Head of caudate nucleus (tissue), 42 donors: ENCODE measurements at regions not wholly inside any gene's neighbourhood (a gene's known extent, or its start where the extent isn't known, plus 50 kb on each side); places are given as distances from the start of the nearest gene placed in this dataset.
"Not testable (repeated sequence)": the region's sequence is repeated elsewhere in the genome, so short reads cannot be mapped to it uniquely, and the experiment has no call there.

Experiments used
- DNase-seq, 42 donors: peaks; one replicate each; pipeline versions ENCODE4 v3.0.0 to v3.0.0-alpha.2; 2020 to 2021; ENCODE audit warnings: mixed read lengths in 7 of 42
- intact Hi-C: fragments of 100-400 bp; cut with DNase I; formaldehyde crosslinking; loops from one replicate; pipeline ENCODE4 v1.15.0; 2022

GRCh38 chr4:9600246-9600645 is 156.0 kb downstream of the DEFB131A start:
- DNase-seq, result no peak
- intact Hi-C loops, result no loop called here

DNA sequence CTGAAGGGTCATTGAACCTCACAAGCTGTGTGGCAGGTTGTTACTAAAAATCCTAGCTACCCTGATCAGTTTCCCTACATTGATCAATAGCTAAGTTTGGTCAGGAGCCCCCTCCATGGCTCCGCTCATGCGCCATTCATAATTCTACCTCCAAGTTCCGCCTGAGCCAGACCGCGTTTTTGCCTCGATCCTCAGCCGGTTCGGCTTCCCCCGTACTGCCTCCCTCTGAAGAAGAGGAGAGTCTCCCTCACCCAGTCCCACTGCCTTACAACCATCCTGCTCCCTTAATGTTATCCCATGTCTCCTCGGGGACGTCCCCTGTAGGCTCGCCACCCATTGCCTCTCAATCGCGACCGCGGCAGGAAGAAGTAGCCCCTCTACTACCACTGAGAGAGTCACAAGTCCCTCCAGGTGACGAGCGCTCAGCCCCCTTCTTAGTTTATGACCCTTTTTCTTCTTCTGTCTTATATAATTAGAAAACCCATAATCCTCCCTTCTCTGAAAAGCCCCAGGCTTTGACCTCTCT is 158.2 kb downstream of the DEFB131A start:
- no peak for DNase-seq
- intact Hi-C loops, result no loop called here

DNA sequence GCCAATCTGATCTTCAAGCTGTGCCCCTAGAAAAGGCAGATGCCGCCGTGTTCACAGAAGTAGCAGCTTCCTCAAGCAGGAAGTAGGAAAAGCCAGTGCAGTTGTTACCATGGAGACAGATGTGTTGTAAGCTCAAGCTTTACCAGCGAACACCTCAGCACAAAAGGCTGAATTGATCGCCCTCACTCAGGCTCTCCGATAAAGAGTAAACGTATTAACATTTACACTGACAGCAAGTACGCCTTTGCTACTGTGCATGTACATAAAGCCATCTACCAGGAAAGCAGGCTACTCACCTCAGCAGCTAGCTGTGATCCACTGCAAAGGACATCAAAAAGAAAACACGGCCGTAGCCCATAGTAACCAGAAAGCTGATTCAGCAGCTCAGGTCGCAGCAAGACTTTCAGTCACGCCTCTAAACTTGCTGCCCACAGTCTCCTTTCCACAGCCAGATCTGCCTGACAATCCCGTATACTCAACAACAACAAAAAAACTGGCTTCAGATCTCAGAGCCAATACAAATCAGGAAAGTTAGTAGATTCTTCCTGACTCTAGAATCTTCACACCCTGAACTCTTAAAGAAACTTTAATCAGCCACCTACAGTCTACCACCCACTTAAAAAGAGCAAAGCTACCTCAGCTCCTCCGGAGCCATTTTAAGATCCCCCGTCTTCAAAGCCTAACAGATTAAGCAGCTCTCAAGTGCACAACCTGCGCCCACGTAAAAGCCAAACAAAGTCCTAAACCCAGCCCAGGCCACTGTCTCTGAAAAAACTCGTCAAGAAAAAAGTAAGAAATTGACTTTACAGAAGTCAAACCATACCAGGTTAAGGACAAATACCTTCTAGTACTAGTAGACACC is 160.0 kb downstream of the DEFB131A start:
- intact Hi-C loops, result not testable (repeated sequence)
- DNase-seq, result peak in 14 of 42 donors; percentile 2 to 47 (median 12)

- intact Hi-C loops, DNase-seq: not testable (repeated sequence)
Observed at GRCh38 chr4:9604893-9605190, 160.6 kb downstream of the DEFB131A start.

DNA sequence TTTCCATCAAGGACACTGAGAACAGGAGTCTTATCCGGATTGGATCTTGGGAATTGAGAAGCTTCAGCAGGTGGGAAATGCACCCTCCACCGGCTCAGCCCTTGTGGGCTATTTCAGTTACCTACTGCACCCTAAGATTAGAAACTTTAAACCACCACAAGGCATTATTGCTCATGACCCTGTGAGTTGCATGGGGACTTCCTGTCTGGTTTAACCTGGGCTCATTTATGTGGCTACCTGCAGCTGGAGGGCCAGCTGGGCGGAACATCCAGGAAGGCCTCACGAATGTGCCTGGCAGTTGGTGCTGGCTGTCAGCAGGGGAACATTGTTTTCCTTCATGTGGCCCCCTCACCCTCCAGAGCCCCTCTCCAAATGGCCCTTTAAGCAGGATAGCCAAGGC is 164.1 kb downstream of the DEFB131A start:
- DNase-seq, result no peak
- intact Hi-C loops, result no loop called here

DNA sequence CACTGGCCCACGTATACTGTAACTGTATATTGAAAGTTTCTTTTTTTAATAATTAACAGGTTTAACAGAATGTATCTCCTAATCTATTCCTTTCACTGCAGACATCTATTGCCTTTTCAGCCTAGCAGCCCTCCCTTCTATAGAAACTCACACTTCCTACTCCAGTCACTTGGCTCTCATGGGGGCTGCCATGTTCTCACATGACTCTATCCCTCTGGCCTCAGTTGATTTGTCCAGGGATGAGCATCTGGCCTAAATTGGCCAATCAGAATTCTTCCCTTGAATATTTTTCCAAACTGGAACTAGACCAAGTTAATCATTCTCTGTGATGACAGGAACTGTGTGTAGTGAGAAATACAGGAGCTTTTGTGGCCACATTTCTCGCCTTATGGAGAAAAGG is 166.1 kb downstream of the DEFB131A start:
- intact Hi-C loops, result not testable (repeated sequence)

GRCh38 chr4:9611101-9611500 is 166.9 kb downstream of the DEFB131A start:
- DNase-seq, result no peak
- intact Hi-C loops, result no loop called here

More for the DNA sequence above, 166.1 kb downstream of the DEFB131A start:
- DNase-seq, result not testable (repeated sequence)

DNA sequence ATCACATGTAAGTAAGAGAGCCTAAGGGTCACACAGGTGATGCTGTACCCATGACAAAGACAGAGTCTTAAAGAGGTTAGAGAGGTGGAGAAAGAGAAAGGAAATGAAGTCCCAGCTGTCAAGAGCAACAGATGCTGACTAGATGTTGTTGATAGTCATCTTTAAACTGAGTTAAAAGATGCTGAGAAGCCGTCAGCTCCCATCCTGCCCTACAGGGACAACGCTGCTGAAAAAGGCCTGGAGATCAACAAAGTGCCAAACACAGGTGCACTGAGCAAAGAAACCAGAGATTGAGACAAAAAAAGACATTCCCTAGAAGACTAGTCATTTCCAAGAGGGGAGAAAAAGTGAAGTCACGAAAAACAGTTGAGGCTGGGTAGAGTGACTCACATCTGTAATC is 145.0 kb upstream of the DRD5 start:
- DNase-seq, intact Hi-C loops: not testable (repeated sequence)

DNA sequence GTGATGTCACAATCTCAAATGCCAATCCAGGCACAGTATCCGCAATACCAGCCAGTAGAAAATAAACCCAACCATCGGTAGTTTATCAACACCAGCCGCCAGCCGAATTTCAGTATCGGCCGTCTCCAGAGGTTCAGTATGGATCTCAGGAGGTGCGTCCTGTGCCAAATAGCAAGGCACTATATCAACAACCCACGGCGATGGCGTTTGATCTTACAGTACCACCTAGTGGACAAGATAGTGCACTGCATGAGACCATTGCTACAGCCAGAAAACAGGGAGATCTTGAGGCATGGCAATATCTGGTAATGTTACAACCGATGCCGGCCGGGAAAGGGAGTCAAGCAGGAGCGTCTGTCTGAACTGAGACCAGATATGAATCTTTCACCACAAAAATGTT is 121.8 kb upstream of the DRD5 start:
- peak in 31 of 42 donors; percentile 2 to 51 (median 20) for DNase-seq
- intact Hi-C loops, result loop anchor here (10.0 kb wide), 1 partner anchor 125 kb away; no protein-coding TSS in a partner anchor

- intact Hi-C loops, result not testable (repeated sequence)
Observed at GRCh38 chr4:9660955-9661354, 120.5 kb upstream of the DRD5 start.

DNA sequence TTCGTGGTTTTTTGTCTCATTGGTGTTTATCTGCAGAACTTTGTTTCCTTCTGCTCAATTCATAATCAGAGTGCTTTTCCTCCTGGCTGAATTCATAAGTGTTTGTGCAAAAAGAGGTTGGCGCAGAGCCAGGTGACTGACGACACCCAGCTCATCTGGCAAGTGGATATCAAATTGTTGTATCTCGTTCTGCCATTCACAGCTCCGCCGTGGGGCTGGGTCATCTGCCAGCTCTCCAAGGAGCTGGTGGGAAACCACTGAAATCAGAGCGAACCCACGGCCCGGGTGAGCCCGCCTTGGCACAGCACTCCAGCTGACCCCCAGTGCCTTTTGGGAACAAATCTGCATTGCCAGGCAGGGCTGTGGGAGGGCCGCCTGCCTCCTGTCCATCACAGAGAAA is 110.7 kb upstream of the DRD5 start:
- intact Hi-C loops, result not testable (repeated sequence)
- DNase-seq, result peak in 37 of 42 donors; percentile 4 to 76 (median 37)

More at GRCh38 chr4:9660955-9661354, 120.5 kb upstream of the DRD5 start:
- not testable (repeated sequence) for DNase-seq

- intact Hi-C loops, result not testable (repeated sequence)
- DNase-seq, result peak in 1 of 42 donors; percentile 2
Observed at GRCh38 chr4:9677357-9677756, 104.1 kb upstream of the DRD5 start.

DNA sequence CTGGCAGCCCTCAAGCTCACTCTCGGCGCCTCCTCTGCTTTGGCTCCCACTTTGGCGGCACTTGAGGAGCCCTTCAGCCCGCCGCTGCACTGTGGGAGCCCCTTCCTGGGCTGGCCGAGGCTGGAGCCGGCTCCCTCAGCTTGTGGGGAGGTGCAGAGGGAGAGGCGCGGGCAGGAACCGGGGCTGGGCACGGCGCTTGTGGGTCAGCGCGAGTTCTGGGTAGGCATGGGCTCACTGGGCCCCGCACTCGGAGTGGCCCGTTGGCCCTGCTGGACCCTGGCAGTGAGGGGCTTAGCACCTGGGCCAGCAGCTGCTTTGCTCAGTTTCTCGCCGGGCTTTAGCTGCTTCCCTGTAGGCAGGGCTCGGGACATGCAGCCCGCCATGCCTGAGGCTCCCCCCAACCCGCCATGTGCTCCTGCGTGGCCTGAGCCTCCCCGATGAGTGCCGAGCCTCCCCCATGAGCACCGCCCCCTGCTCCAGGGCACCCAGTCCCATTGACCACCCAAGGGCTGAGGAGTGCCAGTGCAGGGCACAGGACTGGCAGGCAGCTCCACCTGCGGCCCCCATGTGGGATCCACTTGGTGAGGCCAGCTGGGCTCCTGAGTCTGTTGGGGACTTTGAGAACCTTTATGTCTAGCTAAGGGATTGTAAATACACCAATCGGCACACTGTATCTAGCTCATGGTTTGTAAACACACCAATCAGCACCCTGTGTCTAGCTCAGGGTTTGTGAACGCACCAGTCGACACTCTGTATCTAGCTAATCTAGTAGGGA is 101.5 kb upstream of the DRD5 start:
- DNase-seq, result peak in 1 of 42 donors; percentile 32
- intact Hi-C loops, result no loop called here

GRCh38 chr4:9683174-9683573 is 98.3 kb upstream of the DRD5 start:
- intact Hi-C loops, DNase-seq: not testable (repeated sequence)

DNA sequence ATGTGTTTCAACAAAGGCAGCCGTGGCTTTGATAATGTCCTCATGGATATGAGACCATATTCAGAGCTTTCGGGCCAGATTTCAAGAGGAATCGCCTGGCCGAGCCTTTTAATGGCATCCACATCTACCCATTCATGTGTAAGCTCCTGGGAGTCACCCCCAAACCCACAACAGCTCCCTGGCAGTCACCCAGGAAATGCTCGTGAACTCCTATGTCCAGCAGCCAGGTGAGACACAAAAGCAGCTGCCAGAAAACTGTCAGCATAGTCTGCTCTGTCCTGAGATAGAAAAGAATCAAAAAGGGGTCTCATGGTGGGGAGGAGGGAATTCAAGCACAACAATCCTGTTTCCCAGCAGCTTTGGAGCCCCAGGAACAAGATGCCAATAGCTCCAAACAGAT is 96.4 kb upstream of the DRD5 start:
- DNase-seq, intact Hi-C loops: not testable (repeated sequence)

- peak in 1 of 42 donors; percentile 8 for DNase-seq
- intact Hi-C loops, result no loop called here
Observed at GRCh38 chr4:9685692-9686091, 95.7 kb upstream of the DRD5 start.

DNA sequence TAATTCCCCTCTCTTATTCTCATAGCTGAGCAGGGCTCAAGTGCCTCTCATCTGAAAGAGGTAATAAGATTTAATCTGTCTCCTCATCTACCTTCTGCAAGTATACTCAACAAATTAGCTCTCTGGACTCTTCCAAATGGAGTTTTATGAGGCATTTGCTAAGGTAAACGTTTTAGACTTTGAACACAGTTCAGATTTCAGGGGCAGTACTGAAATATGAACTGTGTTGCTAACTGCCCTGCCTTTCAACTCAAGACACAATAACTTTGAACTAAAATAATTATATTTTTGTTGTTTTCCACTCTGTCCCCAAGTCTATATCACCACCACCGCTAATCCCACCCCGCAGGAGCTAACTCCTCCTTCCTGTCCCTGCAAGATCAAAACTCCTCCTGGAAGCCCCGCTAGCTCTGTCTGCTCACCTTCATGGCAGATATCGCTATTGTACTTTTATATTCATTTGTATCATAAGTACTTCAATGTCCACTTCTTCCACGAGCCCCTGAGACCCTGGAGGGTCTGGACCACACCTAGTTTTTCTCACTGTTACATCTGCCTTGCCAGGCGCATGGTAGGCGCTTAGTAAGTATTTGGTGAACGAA is 90.7 kb upstream of the DRD5 start:
- DNase-seq, result not testable (repeated sequence)
- intact Hi-C loops, result loop anchor here (10.0 kb wide), 1 partner anchor 424 kb away; the partner anchor contains the start of gene WDR1

GRCh38 chr4:9691238-9692065 is 90.0 kb upstream of the DRD5 start:
- peak; percentile 89 to 99 (median 97) for DNase-seq
- intact Hi-C loops, result loop anchor here (10.0 kb wide), 1 partner anchor 423 kb away; the partner anchor contains the start of gene WDR1
